Liver (tissue), 8 donors: ENCODE measurements at regions not wholly inside any gene's neighbourhood (a gene's known extent, or its start where the extent isn't known, plus 50 kb on each side); places are given as distances from the start of the nearest gene placed in this dataset.

Experiments
- DNase-seq: peaks from one replicate; pipeline ENCODE4 v3.0.0-alpha.2; 2017; ENCODE audit warnings: low spot score
- H3K27ac ChIP-seq, 2 donors: one replicate each; pipeline ENCODE4 v1.7.0; 2013; ENCODE audit warnings: inconsistent platforms in 2 of 2, low read length in 2 of 2, control low read depth in 1 of 2, low read depth in 1 of 2, mild to moderate bottlenecking in 1 of 2
- H3K27me3 ChIP-seq, 4 donors: one replicate each; pipeline versions ENCODE4 v1.6.1 to v1.7.0; 2013; ENCODE audit warnings: low read length in 3 of 4, inconsistent platforms in 1 of 4, mild to moderate bottlenecking in 1 of 4, moderate library complexity in 1 of 4; ENCODE audit not compliant: control insufficient read depth in 4 of 4, insufficient read depth in 4 of 4
- H3K36me3 ChIP-seq, 4 donors: one replicate each; pipeline versions ENCODE4 v1.6.1 to v1.7.0; 2013; ENCODE audit warnings: low read length in 3 of 4, mild to moderate bottlenecking in 3 of 4, low read depth in 1 of 4, moderate library complexity in 1 of 4; ENCODE audit not compliant: control insufficient read depth in 4 of 4, insufficient read depth in 3 of 4
- H3K4me1 ChIP-seq, 4 donors: one replicate each; pipeline versions ENCODE4 v1.6.1 to v1.7.0; 2013; ENCODE audit warnings: low read length in 3 of 4, mild to moderate bottlenecking in 3 of 4, moderate library complexity in 1 of 4; ENCODE audit not compliant: control insufficient read depth in 4 of 4, insufficient read depth in 4 of 4
- H3K4me3 ChIP-seq, 3 donors: one replicate each; pipeline versions ENCODE4 v1.6.1 to v1.7.0; 2013; ENCODE audit warnings: low read length in 3 of 3, control low read depth in 1 of 3, low read depth in 1 of 3, mild to moderate bottlenecking in 1 of 3
- H3K9ac ChIP-seq, 2 donors: one replicate each; pipeline ENCODE4 v1.7.0; 2013; ENCODE audit warnings: low read length in 2 of 2, mild to moderate bottlenecking in 2 of 2, moderate library complexity in 2 of 2, control low read depth in 1 of 2, low read depth in 1 of 2
- H3K9me3 ChIP-seq, 4 donors: one replicate each; pipeline versions ENCODE4 v1.6.1 to v1.7.0; 2013; ENCODE audit warnings: low read length in 3 of 4; ENCODE audit not compliant: control insufficient read depth in 4 of 4
- ATF3 ChIP-seq: IDR thresholded peaks from 2 replicates; pipeline ENCODE4 v1.6.1; 2016; ENCODE audit warnings: antibody characterized with exemption
- CTCF ChIP-seq: fragments of 150-350 bp; IDR thresholded peaks from 2 replicates; pipeline ENCODE4 v1.5.1; 2017; ENCODE audit warnings: improper control_type of control experiment, low read depth, low read length; ENCODE audit not compliant: missing input control
- EGR1 ChIP-seq, 2 donors: IDR thresholded peaks; 2 replicates each; pipeline ENCODE4 v1.6.1; 2016 to 2018; ENCODE audit warnings: antibody characterized with exemption in 2 of 2, low read depth in 2 of 2
- FOXA1 ChIP-seq: IDR thresholded peaks from 2 replicates; pipeline ENCODE4 v1.6.1; 2016; ENCODE audit warnings: antibody characterized with exemption
- FOXA2 ChIP-seq: IDR thresholded peaks from 2 replicates; pipeline ENCODE4 v1.6.1; 2016; ENCODE audit warnings: antibody characterized with exemption
- GABPA ChIP-seq, 2 donors: IDR thresholded peaks in 1 of 2; conservative IDR thresholded peaks in 1 of 2; 2 replicates each; pipeline ENCODE4 v1.6.1; 2016; ENCODE audit warnings: antibody characterized with exemption in 2 of 2, mild to moderate bottlenecking in 1 of 2, moderate library complexity in 1 of 2
- HNF4A ChIP-seq, 2 donors: conservative IDR thresholded peaks; 2 replicates each; pipeline ENCODE4 v1.6.1; 2016; ENCODE audit warnings: antibody characterized with exemption in 2 of 2, mild to moderate bottlenecking in 2 of 2
- HNF4G ChIP-seq: IDR thresholded peaks from 2 replicates; pipeline ENCODE4 v1.6.1; 2016; ENCODE audit warnings: antibody characterized with exemption
- JUND ChIP-seq, 2 donors: IDR thresholded peaks; 2 replicates each; pipeline ENCODE4 v1.6.1; 2016; ENCODE audit warnings: antibody characterized with exemption in 2 of 2
- MAX ChIP-seq: IDR thresholded peaks from 2 replicates; pipeline ENCODE4 v1.6.1; 2016; ENCODE audit warnings: antibody characterized with exemption
- NR2F2 ChIP-seq: IDR thresholded peaks from 2 replicates; pipeline ENCODE4 v1.6.1; 2016; ENCODE audit warnings: antibody characterized with exemption
- RAD21 ChIP-seq, 2 donors: IDR thresholded peaks; 2 replicates each; pipeline ENCODE4 v1.6.1; 2016; ENCODE audit warnings: antibody characterized with exemption in 2 of 2, mild to moderate bottlenecking in 2 of 2
- RXRA ChIP-seq, 2 donors: IDR thresholded peaks; 2 replicates each; pipeline ENCODE4 v1.6.1; 2017 to 2018; ENCODE audit warnings: antibody characterized with exemption in 2 of 2, mild to moderate bottlenecking in 1 of 2
- SP1 ChIP-seq: IDR thresholded peaks from 2 replicates; pipeline ENCODE4 v1.6.1; 2018; ENCODE audit warnings: antibody characterized with exemption, mild to moderate bottlenecking
- TAF1 ChIP-seq: conservative IDR thresholded peaks from 2 replicates; pipeline ENCODE4 v1.6.1; 2016; ENCODE audit warnings: antibody characterized with exemption, mild to moderate bottlenecking
- YY1 ChIP-seq: IDR thresholded peaks from 2 replicates; pipeline ENCODE4 v1.6.1; 2016; ENCODE audit warnings: antibody characterized with exemption, mild to moderate bottlenecking
- ZBTB33 ChIP-seq: IDR thresholded peaks from 2 replicates; pipeline ENCODE4 v1.6.1; 2016; ENCODE audit warnings: antibody characterized with exemption
- WGBS: extraction: QIAGEN DNeasy Blood & Tissue Kit; methylation state at CpG from one replicate; pipeline ENCODE4 v1.1.7; 2013; 5-methylcytosine and 5-hydroxymethylcytosine counted together
- TF ChIP-seq, protein P1 (sequence below): IDR thresholded peaks from 2 replicates; pipeline ENCODE4 v1.6.1; 2016; ENCODE audit warnings: antibody characterized with exemption, mild to moderate bottlenecking
- donor health status: healthy.
- donor health status: healthy.
- donor health status: healthy.
- donor health status: healthy.
- donor health status: healthy.

DNA sequence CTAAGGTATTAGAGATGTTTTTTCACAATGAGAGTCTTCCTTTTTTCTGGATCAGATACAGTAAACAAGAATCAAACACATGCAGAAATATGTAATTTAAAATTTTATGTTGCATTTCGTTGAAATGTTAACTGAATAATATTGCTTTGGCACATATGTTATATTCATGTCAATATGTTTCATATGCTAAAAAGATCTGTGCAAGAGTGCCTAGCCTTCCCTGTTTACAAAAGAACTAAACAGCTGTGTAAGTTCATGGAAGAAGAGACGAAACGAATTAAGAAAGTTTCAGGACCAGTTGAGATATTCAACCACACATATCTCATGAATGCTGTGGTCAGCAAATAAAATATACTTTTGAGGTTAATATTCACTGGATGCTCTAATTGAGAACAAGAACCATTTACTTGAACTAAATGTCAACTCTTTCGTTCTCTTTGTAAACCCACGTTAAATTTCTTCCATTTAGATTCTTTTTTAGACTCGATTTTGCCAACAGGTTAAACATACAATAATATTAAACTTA is 289.5 kb downstream of the FOXG1 start:
- Histone ChIP-seq H3K27ac (no peak overlapping the region), H3K36me3 (no peaks in the 10 kb centered on the region), H3K9me3 (no peaks in the 10 kb centered on the region), H3K4me1 (no peaks in the 10 kb centered on the region), H3K27me3 (no peaks in the 10 kb centered on the region), H3K9ac (no peak overlapping the region), H3K4me3 (no peak overlapping the region)
- TF ChIP-seq, protein P1, sequence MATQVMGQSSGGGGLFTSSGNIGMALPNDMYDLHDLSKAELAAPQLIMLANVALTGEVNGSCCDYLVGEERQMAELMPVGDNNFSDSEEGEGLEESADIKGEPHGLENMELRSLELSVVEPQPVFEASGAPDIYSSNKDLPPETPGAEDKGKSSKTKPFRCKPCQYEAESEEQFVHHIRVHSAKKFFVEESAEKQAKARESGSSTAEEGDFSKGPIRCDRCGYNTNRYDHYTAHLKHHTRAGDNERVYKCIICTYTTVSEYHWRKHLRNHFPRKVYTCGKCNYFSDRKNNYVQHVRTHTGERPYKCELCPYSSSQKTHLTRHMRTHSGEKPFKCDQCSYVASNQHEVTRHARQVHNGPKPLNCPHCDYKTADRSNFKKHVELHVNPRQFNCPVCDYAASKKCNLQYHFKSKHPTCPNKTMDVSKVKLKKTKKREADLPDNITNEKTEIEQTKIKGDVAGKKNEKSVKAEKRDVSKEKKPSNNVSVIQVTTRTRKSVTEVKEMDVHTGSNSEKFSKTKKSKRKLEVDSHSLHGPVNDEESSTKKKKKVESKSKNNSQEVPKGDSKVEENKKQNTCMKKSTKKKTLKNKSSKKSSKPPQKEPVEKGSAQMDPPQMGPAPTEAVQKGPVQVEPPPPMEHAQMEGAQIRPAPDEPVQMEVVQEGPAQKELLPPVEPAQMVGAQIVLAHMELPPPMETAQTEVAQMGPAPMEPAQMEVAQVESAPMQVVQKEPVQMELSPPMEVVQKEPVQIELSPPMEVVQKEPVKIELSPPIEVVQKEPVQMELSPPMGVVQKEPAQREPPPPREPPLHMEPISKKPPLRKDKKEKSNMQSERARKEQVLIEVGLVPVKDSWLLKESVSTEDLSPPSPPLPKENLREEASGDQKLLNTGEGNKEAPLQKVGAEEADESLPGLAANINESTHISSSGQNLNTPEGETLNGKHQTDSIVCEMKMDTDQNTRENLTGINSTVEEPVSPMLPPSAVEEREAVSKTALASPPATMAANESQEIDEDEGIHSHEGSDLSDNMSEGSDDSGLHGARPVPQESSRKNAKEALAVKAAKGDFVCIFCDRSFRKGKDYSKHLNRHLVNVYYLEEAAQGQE, result no peak
- no peak for TF ChIP-seq EGR1 (IDR thresholded peaks at IDR 0.05; ENCODE audit: low read depth in 2 of 2)
- TF ChIP-seq JUND (IDR thresholded peaks at IDR 0.05), result no peak
- TF ChIP-seq ZBTB33, result no peak
- TF ChIP-seq FOXA1, result no peak
- TF ChIP-seq FOXA2, result no peak
- no peak for TF ChIP-seq CTCF
- TF ChIP-seq MAX, result no peak
- TF ChIP-seq HNF4G, result no peak
- no peak for TF ChIP-seq ATF3
- no peak for TF ChIP-seq HNF4A (conservative IDR thresholded peaks at IDR 0.05)
- TF ChIP-seq RXRA (IDR thresholded peaks at IDR 0.05), result no peak
- no peak for TF ChIP-seq TAF1
- TF ChIP-seq YY1, result no peak
- no peak for TF ChIP-seq GABPA (IDR thresholded peaks at IDR 0.05 in 1 of 2, conservative IDR thresholded peaks at IDR 0.05 in 1 of 2)
- TF ChIP-seq RAD21 (IDR thresholded peaks at IDR 0.05), result no peak
- no peak for TF ChIP-seq NR2F2
- TF ChIP-seq SP1, result no peak
- WGBS, result 68% methylated on average over 6 of the region's 6 CpGs
- DNase-seq, result no peak

DNA sequence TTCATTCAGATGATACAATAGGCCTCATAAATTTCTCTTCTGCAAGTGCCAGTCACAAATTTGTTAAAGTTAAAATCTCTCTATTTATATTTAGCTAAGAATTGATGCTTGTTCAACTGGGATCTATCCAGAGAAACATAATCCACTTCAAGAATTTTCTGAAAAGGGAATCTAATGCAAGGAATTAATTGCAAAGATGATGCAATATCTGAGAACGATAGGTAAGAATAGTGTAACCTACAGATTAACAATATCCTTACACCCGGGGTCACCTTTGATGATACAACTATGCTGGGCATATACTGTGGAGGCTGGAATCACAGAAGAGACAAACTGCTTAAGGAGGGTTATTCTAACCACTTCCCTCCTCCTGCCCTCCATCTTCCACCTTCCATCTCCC is 295.1 kb downstream of the FOXG1 start:
- Histone ChIP-seq H3K4me3 (no peak overlapping the region), H3K36me3 (no peaks in the 10 kb centered on the region), H3K27me3 (no peaks in the 10 kb centered on the region), H3K9me3 (no peaks in the 10 kb centered on the region), H3K4me1 (no peaks in the 10 kb centered on the region), H3K27ac (no peak overlapping the region), H3K9ac (no peak overlapping the region)
- WGBS, result 78% methylated on average over 2 of the region's 2 CpGs
- no peak for DNase-seq
- TF ChIP-seq RAD21 (IDR thresholded peaks at IDR 0.05) (no peak), JUND (IDR thresholded peaks at IDR 0.05) (no peak), GABPA (IDR thresholded peaks at IDR 0.05 in 1 of 2, conservative IDR thresholded peaks at IDR 0.05 in 1 of 2) (no peak), HNF4A (conservative IDR thresholded peaks at IDR 0.05) (no peak), EGR1 (IDR thresholded peaks at IDR 0.05; ENCODE audit: low read depth in 2 of 2) (no peak), RXRA (IDR thresholded peaks at IDR 0.05) (no peak), NR2F2 (no peak), MAX (no peak), YY1 (no peak), SP1 (no peak), ATF3 (no peak)
- TF ChIP-seq, protein P1, result no peak
